Central memory CD8-positive, alpha-beta T cell (primary cell): ENCODE measurements at regions not wholly inside any gene's neighbourhood (a gene's known extent, or its start where the extent isn't known, plus 50 kb on each side); places are given as distances from the start of the nearest gene placed in this dataset.

Experiments used
- ATAC-seq: fragments of 150-1000 bp; cut with Tn5 transposase; replicated peaks from 2 replicates; pipeline ENCODE4 v1.10.0; 2022; ENCODE audit warnings: mild to moderate bottlenecking, moderate FRiP score, moderate number of reproducible peaks; ENCODE audit not compliant: poor library complexity, severe bottlenecking; ENCODE audit errors: extremely low read depth
- DNase-seq, 2 donors: peaks; one replicate each; pipeline ENCODE4 v3.0.0; 2021; ENCODE audit warnings: low spot score in 2 of 2
- H3K27ac Mint-ChIP-seq: one replicate; pipeline ENCODE4 v1.8.0; 2022; ENCODE audit warnings: low read depth, mild to moderate bottlenecking, moderate library complexity, mixed read lengths
- H3K27me3 Mint-ChIP-seq: one replicate; pipeline ENCODE4 v1.8.0; 2022; ENCODE audit warnings: mixed read lengths
- H3K36me3 Mint-ChIP-seq: one replicate; pipeline ENCODE4 v1.8.0; 2022; ENCODE audit warnings: mild to moderate bottlenecking, moderate library complexity, mixed read lengths; ENCODE audit not compliant: insufficient read depth
- H3K4me1 Mint-ChIP-seq: one replicate; pipeline ENCODE4 v1.8.0; 2022; ENCODE audit warnings: mixed read lengths
- H3K4me3 Mint-ChIP-seq: one replicate; pipeline ENCODE4 v1.8.0; 2022; ENCODE audit warnings: mild to moderate bottlenecking, moderate library complexity, mixed read lengths
- H3K9me3 Mint-ChIP-seq: one replicate; pipeline ENCODE4 v1.8.0; 2022; ENCODE audit warnings: mixed read lengths

DNA sequence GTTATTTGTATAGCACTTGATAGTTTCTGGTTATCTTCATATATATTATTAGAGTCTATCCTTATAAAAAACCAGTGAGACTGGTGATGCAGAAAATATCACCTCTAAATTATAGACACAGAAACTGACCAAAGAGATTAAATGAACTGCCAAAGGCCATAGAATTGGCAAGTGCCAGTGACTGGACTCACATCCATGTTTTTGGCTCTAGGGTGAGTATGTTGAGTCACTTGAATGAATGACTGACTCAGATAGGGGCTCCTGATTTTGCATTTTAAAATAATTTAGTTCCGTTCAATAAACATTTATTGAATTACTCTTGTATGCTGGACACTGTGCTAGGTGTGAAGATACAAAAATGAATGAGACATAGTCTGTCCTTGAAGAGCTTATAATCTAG, 70.7 kb downstream of the NR2F1 start:
- no peaks in the 10 kb centered on the region for H3K9me3 Mint-ChIP-seq
- peaks cover 2% of the 10 kb centered on the region for H3K36me3 Mint-ChIP-seq
- H3K27me3 Mint-ChIP-seq, result no peaks in the 10 kb centered on the region
- no peak overlapping the region for H3K4me3 Mint-ChIP-seq
- peaks cover 12% of the 10 kb centered on the region for H3K4me1 Mint-ChIP-seq
- ATAC-seq (no peak), DNase-seq (no peak)
- H3K27ac Mint-ChIP-seq, result no peak overlapping the region

DNA sequence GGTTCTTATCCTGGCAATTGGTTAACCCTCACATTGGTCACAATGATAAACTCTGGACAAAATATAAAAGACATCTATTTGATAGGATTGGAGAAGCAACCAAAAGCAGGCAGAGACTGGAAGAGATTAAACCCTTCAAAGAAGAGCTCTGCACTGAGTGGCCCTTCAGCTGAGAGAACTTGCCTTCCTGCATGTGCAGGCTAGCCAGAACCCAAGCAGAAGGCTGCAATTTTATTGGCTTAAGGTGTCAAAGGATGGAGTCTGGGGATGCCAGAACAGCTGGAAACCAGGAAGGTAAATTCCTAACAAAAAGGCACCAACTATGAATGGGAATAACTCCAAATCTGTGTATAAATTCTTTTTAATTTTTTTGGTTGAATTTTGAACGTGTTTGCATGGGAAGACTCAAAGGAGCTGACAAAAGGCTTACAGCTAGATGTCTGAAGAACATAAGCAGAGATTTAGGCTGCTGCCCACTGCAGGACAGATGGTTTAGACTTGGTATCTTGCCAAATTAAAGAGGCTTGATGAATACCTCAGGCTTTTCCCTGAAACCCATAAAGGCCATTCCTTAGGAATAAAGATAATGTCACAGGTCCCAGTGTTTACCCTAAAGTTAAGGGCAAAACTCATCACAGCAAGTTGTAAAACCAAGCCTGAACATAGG, 66.3 kb downstream of the NR2F1 start:
- Mint-ChIP-seq H3K27me3 (no peaks in the 10 kb centered on the region), H3K4me3 (no peak overlapping the region), H3K4me1 (peaks cover 12% of the 10 kb centered on the region), H3K27ac (no peak overlapping the region), H3K9me3 (no peaks in the 10 kb centered on the region), H3K36me3 (no peaks in the 10 kb centered on the region)
- ATAC-seq (no peak), DNase-seq (no peak)

DNA sequence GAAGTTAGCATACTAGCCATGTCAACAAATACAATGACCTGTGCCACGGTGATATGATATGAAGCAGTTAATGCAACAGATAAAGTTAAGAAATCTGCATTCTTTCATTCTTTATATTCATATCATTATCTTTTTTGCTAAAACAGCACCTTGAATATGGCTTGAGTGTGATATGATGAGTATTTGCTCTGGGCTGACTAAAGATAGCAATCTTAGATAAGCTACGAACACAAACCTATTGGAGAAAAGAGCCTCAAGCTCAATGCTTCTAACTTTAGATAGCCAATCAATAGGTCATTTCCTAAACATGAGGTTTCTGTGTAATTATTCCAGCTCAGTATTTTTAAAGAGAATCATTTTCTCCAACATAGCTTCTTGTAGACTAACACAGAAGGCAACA, 61.7 kb downstream of the NR2F1 start:
- H3K9me3 Mint-ChIP-seq, result no peaks in the 10 kb centered on the region
- no peak overlapping the region for H3K27ac Mint-ChIP-seq
- H3K27me3 Mint-ChIP-seq, result no peaks in the 10 kb centered on the region
- no peak overlapping the region for H3K4me3 Mint-ChIP-seq
- H3K36me3 Mint-ChIP-seq, result no peaks in the 10 kb centered on the region
- DNase-seq (no peak), ATAC-seq (no peak)
- peaks cover under 1% of the 10 kb centered on the region for H3K4me1 Mint-ChIP-seq
